IPS-18a (cell line): ENCODE measurements at regions not wholly inside any gene's neighbourhood (a gene's known extent, or its start where the extent isn't known, plus 50 kb on each side); places are given as distances from the start of the nearest gene placed in this dataset.

Experiments
- H3K27ac ChIP-seq: one replicate; pipeline ENCODE4 v1.5.1; 2013; ENCODE audit warnings: low read length
- H3K27me3 ChIP-seq: one replicate; pipeline ENCODE4 v1.6.1; 2013; ENCODE audit warnings: mild to moderate bottlenecking, low read length; ENCODE audit not compliant: control insufficient read depth, insufficient read depth
- H3K36me3 ChIP-seq: one replicate; pipeline ENCODE4 v1.6.1; 2013; ENCODE audit warnings: low read depth, low read length; ENCODE audit not compliant: control insufficient read depth
- H3K4me1 ChIP-seq: one replicate; pipeline ENCODE4 v1.6.1; 2013; ENCODE audit warnings: low read depth, low read length; ENCODE audit not compliant: control insufficient read depth
- H3K4me3 ChIP-seq: one replicate; pipeline ENCODE4 v1.5.1; 2013; ENCODE audit warnings: low read length
- H3K9ac ChIP-seq: one replicate; pipeline ENCODE4 v1.6.1; 2013; ENCODE audit warnings: mild to moderate bottlenecking, low read length, moderate library complexity
- H3K9me3 ChIP-seq: one replicate; pipeline ENCODE4 v1.6.1; 2013; ENCODE audit warnings: low read depth, low read length; ENCODE audit not compliant: control insufficient read depth

DNA sequence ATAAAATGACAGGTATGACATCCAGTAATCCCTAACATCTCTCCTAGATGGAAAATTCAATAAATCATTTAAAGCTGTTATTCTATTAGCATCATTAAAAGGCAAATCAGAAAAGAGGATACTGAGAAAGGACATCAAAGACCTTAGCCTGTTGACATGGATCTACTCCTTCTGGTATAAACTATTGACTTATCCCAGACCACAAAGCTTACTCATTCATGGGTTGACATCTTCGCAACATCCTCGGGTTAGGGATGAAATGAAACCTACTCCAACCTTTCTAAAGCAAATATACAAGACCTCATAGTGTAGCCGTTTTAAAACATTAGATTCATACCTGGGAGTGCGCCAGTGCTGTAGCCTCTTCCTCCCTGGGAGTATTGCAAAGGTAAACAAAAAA is 191.5 kb upstream of the BTG1 start:
- H3K27me3 ChIP-seq = no peaks in the 10 kb centered on the region
- H3K4me1 ChIP-seq = no peaks in the 10 kb centered on the region
- H3K4me3 ChIP-seq = no peak overlapping the region
- H3K27ac ChIP-seq = no peak overlapping the region
- H3K36me3 ChIP-seq = no peaks in the 10 kb centered on the region
- no peak overlapping the region for H3K9ac ChIP-seq
- no peaks in the 10 kb centered on the region for H3K9me3 ChIP-seq

DNA sequence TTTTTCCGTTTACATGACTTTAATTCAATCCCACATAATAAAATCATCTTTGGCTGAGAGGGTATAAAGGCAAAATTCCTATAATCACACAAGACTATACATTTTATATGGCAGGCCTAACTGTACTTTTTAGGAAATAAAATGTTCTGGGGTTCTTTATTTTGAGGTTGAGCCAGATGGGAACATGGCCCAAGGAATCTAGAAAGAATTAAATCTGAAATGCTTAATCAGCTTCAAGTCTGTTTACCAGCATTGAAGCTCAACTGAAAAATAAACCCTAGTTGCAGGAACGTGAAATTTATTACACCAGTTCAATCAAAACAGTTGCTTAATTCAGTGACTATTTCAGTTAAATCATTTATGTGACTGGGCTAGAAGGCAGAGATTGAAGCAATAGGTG is 191.0 kb upstream of the BTG1 start:
- no peak overlapping the region for H3K4me3 ChIP-seq
- H3K36me3 ChIP-seq = no peaks in the 10 kb centered on the region
- no peaks in the 10 kb centered on the region for H3K4me1 ChIP-seq
- H3K9ac ChIP-seq = no peak overlapping the region
- no peaks in the 10 kb centered on the region for H3K27me3 ChIP-seq
- no peak overlapping the region for H3K27ac ChIP-seq
- H3K9me3 ChIP-seq = no peaks in the 10 kb centered on the region

DNA sequence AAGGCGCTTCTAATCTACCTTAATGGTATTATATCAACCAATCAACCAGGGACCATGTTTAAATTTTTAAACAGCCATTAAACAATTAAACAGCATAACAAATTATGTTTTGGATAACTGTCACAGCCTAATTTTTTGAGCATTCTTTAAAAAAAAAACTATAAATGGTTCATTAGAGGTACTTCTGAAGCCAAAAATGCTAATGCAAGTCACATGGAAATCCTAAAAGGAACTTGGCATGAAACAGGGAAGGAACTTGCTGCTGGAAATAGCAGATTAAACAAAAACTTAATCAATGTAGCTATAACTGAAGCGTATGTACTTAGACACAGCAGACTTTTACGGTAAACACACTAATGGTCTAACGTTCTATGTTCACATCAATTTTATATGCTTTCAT is 190.2 kb upstream of the BTG1 start:
- no peak overlapping the region for H3K27ac ChIP-seq

DNA sequence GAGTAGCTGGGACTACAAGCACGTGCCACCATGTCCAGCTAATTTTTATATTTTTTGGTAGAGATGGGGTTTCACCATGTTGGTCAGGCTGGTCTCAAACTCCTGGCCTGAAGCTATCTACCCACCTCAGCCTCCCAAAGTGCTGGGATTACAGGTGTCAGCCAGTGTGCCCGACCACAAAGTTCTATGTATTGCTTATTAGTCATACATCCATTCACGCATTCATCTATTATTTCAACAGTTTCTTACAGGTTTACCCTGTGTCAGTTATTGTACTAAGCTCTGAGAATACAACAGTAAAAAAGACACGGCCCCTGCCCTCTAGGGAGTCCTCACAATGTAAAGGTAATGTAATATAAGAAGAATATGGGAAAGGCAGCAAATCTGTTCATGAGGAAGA is 188.9 kb upstream of the BTG1 start:
- Histone ChIP-seq H3K4me3 (no peak overlapping the region), H3K9me3 (no peaks in the 10 kb centered on the region), H3K36me3 (no peaks in the 10 kb centered on the region), H3K9ac (no peak overlapping the region), H3K27me3 (no peaks in the 10 kb centered on the region), H3K4me1 (no peaks in the 10 kb centered on the region), H3K27ac (no peak overlapping the region)

More for the DNA sequence above, 190.2 kb upstream of the BTG1 start:
- H3K4me1 ChIP-seq = no peaks in the 10 kb centered on the region
- H3K9me3 ChIP-seq = no peaks in the 10 kb centered on the region
- H3K9ac ChIP-seq = no peak overlapping the region
- H3K27me3 ChIP-seq = no peaks in the 10 kb centered on the region
- no peaks in the 10 kb centered on the region for H3K36me3 ChIP-seq
- no peak overlapping the region for H3K4me3 ChIP-seq

DNA sequence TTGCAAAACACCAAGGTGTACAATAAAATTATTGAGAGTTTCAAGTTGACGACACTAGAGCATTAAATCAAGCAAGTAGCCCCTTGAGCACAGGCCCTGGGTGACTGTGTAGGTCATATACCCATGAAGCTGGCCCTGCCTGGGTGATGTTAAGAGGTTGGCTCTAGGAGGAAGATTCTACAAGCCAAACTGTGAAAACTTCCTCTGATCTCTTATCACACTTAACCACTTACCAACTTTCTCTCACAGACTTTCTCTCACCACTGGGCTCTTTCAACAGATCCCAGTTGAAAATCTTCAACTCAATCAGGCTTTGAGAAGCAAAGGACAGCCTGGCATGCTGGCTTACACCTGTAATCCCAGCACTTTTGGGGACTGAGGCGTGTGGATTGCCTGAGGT is 186.9 kb upstream of the BTG1 start:
- no peak overlapping the region for H3K4me3 ChIP-seq
- H3K4me1 ChIP-seq = no peaks in the 10 kb centered on the region
- H3K9me3 ChIP-seq = no peaks in the 10 kb centered on the region
- no peak overlapping the region for H3K9ac ChIP-seq
- no peaks in the 10 kb centered on the region for H3K27me3 ChIP-seq
- H3K36me3 ChIP-seq = no peaks in the 10 kb centered on the region
- no peak overlapping the region for H3K27ac ChIP-seq

DNA sequence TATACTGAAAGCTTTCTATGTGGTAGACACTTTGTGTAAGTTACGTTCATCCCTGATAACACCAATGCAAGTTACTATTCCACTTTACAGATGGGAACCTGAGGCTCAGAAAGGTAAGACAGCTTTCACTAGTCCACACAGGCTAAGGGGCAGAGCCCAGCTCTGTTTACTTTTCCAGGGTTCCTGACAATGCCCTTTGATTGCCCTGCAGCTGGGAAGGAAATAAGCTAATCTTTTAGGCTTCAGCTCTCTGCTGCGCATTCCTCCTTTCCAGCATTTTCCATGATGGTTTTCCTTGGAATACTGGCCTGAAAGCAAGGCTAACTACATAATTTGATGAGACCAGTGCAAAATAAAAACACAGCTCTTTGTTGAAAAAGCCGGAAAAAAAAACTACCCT is 185.7 kb upstream of the BTG1 start:
- H3K36me3 ChIP-seq = no peaks in the 10 kb centered on the region
- no peaks in the 10 kb centered on the region for H3K4me1 ChIP-seq
- no peak overlapping the region for H3K4me3 ChIP-seq
- H3K27ac ChIP-seq = no peak overlapping the region
- no peaks in the 10 kb centered on the region for H3K27me3 ChIP-seq
- no peak overlapping the region for H3K9ac ChIP-seq
- H3K9me3 ChIP-seq = no peaks in the 10 kb centered on the region

DNA sequence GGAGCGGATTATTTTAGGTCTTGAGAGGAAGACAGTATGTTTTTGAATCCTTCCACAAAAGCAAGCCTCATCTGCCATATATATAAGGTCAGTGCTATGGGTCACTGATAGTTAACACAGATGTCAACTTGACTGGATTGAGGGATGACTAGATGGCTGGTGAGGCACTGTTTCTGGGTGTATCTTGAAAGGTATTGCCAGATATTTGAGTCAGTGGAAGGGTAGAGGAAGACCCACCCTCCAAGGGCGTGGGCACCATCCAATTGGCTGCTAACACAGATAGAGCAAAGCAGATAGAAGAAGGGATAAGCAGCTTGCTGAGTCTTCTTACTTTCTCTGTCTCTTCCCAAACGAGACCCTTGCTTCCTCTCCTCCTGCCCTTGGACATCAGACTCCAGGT is 185.0 kb upstream of the BTG1 start:
- no peak overlapping the region for H3K27ac ChIP-seq
- no peaks in the 10 kb centered on the region for H3K4me1 ChIP-seq
- no peak overlapping the region for H3K9ac ChIP-seq
- H3K9me3 ChIP-seq = no peaks in the 10 kb centered on the region
- H3K4me3 ChIP-seq = no peak overlapping the region
- no peaks in the 10 kb centered on the region for H3K27me3 ChIP-seq
- no peaks in the 10 kb centered on the region for H3K36me3 ChIP-seq

DNA sequence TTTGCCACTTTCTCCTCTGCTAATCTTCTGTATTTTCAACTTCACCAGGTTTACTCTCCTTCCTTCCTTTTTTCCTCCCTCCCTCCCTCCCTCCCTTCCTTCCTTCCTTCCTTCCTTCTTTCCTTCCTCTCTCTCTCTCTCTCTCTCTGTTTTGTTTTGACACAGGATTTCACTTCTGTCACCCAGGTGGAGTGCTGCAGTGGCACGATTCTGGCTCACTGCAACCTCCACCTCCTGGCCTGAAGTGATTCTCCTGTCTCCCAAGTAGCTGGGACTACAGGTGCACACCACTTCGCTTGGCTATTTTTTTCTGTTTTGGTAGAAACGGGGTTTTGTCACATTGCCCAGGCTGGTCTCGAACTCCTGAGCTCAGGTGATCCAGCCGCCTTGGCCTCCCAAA is 181.2 kb upstream of the BTG1 start:
- no peak overlapping the region for H3K9ac ChIP-seq
- no peaks in the 10 kb centered on the region for H3K4me1 ChIP-seq
- no peaks in the 10 kb centered on the region for H3K36me3 ChIP-seq
- H3K27ac ChIP-seq = no peak overlapping the region
- no peak overlapping the region for H3K4me3 ChIP-seq
- H3K27me3 ChIP-seq = no peaks in the 10 kb centered on the region
- H3K9me3 ChIP-seq = no peaks in the 10 kb centered on the region

DNA sequence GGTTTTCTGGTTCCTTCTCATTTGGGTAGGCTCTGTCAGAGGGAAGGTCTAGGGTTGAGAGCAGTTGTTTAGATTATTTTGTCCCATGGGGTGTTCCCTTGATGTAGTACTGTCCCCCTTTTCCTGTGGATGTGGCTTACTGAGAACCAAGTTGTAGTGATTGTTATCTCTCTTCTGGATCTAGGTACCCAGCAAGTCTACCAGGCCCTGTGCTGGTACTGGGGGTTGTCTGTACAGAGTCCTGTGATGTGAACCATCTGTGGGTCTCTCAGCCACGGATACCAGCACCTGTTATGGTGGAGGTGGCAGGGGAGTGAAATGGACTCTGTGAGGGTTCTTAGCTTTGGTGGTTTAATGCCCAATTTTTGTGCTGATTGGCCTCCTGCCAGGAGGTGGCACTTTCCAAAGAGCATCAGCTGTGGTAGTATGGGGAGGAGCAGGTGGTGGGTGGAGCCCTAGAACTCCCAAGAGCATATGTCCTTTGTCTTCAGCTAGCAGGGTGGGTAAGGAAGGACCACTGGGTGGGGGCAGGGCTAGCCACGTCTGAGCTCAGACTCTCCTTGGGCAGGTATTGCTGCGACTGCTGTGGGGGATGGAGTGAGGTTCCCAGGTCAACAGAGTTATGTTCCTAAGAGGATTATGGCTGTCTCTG is 179.3 kb upstream of the BTG1 start:
- H3K9me3 ChIP-seq = no peaks in the 10 kb centered on the region
- no peaks in the 10 kb centered on the region for H3K27me3 ChIP-seq
- no peak overlapping the region for H3K9ac ChIP-seq
- H3K4me3 ChIP-seq = no peak overlapping the region
- no peak overlapping the region for H3K27ac ChIP-seq
- no peaks in the 10 kb centered on the region for H3K4me1 ChIP-seq
- H3K36me3 ChIP-seq = no peaks in the 10 kb centered on the region

DNA sequence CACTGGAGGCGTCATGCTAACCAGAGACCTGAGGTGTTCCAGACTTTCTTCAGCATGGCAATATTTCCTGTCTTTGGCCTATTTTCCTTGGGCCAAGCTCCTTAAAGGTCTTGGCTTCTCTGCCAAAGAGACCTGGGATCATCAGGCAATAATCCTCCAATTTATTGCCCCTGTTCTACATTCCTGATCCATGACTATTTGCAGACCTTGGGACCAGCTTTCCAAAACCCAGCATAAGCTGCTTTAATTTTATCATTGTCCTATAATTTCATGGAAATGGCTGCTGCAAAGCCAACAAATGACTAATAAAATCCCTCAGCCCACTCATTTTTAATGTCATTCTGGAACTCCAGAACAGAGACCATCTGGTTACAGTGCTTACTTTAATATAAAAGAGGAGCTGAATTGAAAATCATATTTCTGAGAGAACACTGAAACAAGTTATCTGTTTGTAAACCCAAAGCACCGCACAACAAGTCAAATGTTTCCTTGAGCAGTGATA is 166.9 kb upstream of the BTG1 start:
- Histone ChIP-seq H3K36me3 (no peaks in the 10 kb centered on the region), H3K27me3 (no peaks in the 10 kb centered on the region), H3K4me3 (no peak overlapping the region), H3K9ac (no peak overlapping the region), H3K27ac (no peak overlapping the region), H3K4me1 (no peaks in the 10 kb centered on the region), H3K9me3 (no peaks in the 10 kb centered on the region)

DNA sequence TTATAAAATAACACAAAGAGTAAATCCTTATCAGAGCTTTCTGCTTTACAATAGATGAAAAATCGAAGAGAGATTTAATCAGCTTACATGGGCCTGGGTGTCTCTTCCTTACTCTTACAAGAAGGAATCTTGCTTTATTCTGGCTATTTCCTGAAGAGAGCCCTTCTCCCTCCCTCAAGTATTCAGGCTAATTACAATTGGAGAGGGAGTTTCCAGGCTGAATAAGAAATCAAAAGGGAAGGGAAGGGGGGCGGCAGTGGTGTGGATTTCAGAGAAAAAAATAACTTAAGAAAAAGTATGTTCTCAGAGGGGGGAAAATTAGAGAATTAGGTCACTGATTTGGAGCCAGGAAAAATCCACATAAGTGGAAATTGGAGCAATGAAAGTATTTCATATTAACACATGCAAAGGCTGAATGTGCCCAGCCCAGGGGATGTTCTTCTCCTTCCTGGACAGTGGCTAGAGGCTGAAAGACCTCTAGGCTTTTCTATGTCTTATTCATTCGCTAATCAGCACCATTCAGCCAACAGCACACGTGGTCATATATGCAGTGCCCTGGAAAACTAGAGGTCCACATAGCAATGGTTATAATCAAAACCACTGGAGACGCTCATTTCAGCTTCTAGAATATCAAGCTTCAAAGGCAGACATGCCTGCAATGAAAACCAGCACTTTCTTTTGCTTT is 158.9 kb upstream of the BTG1 start:
- peaks cover 25% of the 10 kb centered on the region for H3K4me1 ChIP-seq
- H3K27me3 ChIP-seq = no peaks in the 10 kb centered on the region
- no peak overlapping the region for H3K27ac ChIP-seq
- no peak overlapping the region for H3K9ac ChIP-seq
- no peaks in the 10 kb centered on the region for H3K9me3 ChIP-seq
- H3K36me3 ChIP-seq = no peaks in the 10 kb centered on the region
- H3K4me3 ChIP-seq = no peak overlapping the region
